A549 (cell line): ENCODE measurements at regions not wholly inside any gene's neighbourhood (a gene's known extent, or its start where the extent isn't known, plus 50 kb on each side); places are given as distances from the start of the nearest gene placed in this dataset.

Source experiments
- ATAC-seq, 2 experiments: fragments of 200-7000 bp in 1 of 2; fragments of >200 bp in 1 of 2; cut with Nextera tagmentation in 1 of 2; cut with Tn5 transposase in 1 of 2; 3 replicates each; pipeline versions ENCODE4 v1.8.0 to v1.9.1; 2018 to 2020; ENCODE audit warnings: mild to moderate bottlenecking in 1 of 2, moderate library complexity in 1 of 2
- CTCF ChIA-PET: fragments of 300-600 bp; sonication (Branson Sonifier 250); formaldehyde crosslinking; extraction: SDS; loops from one replicate; lab custom pipeline; 2021; ENCODE audit warnings: antibody characterized with exemption, inconsistent platforms; lab: Yijun Ruan, JAX
- POLR2A ChIA-PET: fragments of 350-600 bp; formaldehyde crosslinking; extraction: SDS; loops from one replicate; lab custom pipeline; 2021; ENCODE audit warnings: antibody characterized with exemption, inconsistent platforms; lab: Yijun Ruan, JAX
- DNase-seq, 2 experiments: peaks; one replicate each; pipeline versions ENCODE4 v3.0.0 to v3.0.0-alpha.2; 2011 to 2016; ENCODE audit warnings: low read depth in 1 of 2, low spot score in 1 of 2
- FAIRE-seq: peaks from 2 replicates; lab custom pipeline; 2011; peaks lifted over from hg19 to GRCh38; lab: Jason Lieb, UNC
- H3K27ac ChIP-seq, 2 experiments: fragments of >200 bp; sonication (Bioruptor Twin); formaldehyde crosslinking; 3 replicates each; pipeline ENCODE4 v1.5.1; 2016 to 2017
- H3K4me1 ChIP-seq: fragments of >200 bp; sonication (Bioruptor Twin); formaldehyde crosslinking; 3 replicates; pipeline ENCODE4 v1.6.1; 2016
- H3K4me2 ChIP-seq: fragments of >200 bp; sonication (Bioruptor Twin); formaldehyde crosslinking; 3 replicates; pipeline ENCODE4 v1.6.1; 2016
- H3K4me3 ChIP-seq: fragments of >200 bp; sonication (Bioruptor Twin); formaldehyde crosslinking; 3 replicates; pipeline ENCODE4 v1.5.1; 2016
- H3K9me3 ChIP-seq: fragments of >200 bp; sonication (Bioruptor Twin); formaldehyde crosslinking; 3 replicates; pipeline ENCODE4 v1.6.1; 2016
- BHLHE40 ChIP-seq: IDR thresholded peaks from 2 replicates; pipeline ENCODE4 v1.6.1; 2012; ENCODE audit warnings: low read depth, low read length, inconsistent platforms
- CBX2 ChIP-seq: fragments of 200-600 bp; sonication (generic); IDR thresholded peaks from 2 replicates; pipeline ENCODE4 v1.6.1; 2016; ENCODE audit warnings: low read depth, mild to moderate bottlenecking, borderline replicate concordance
- CHD2 ChIP-seq: fragments of 150-350 bp; IDR thresholded peaks from 2 replicates; pipeline ENCODE4 v1.6.1; 2014; ENCODE audit warnings: low read length; ENCODE audit not compliant: partially characterized antibody
- CHD4 ChIP-seq: fragments of 200-600 bp; sonication (generic); IDR thresholded peaks from 2 replicates; pipeline ENCODE4 v1.6.1; 2016; ENCODE audit warnings: antibody characterized with exemption, mild to moderate bottlenecking, borderline replicate concordance
- CTCF ChIP-seq: fragments of >200 bp; sonication (Bioruptor Twin); formaldehyde crosslinking; IDR thresholded peaks from 3 replicates; pipeline ENCODE4 v1.5.1; 2016
- EHMT2 ChIP-seq: fragments of 200-600 bp; sonication (generic); IDR thresholded peaks from 2 replicates; pipeline ENCODE4 v1.6.1; 2016; ENCODE audit warnings: antibody characterized with exemption, low read depth, mild to moderate bottlenecking, moderate library complexity
- FOSB ChIP-seq: fragments of 250-450 bp; sonication (Bioruptor Pico); IDR thresholded peaks from 2 replicates; pipeline ENCODE4 v1.5.0; 2020; ENCODE audit warnings: mild to moderate bottlenecking, moderate library complexity
- HDAC2 ChIP-seq: fragments of 200-600 bp; sonication (generic); IDR thresholded peaks from 2 replicates; pipeline ENCODE4 v1.6.1; 2016
- HOXB5 ChIP-seq: fragments of 250-450 bp; sonication (Bioruptor Pico); IDR thresholded peaks from 2 replicates; pipeline ENCODE4 v1.5.0; 2020; ENCODE audit warnings: mild to moderate bottlenecking, moderate library complexity
- JUNB ChIP-seq: fragments of >200 bp; sonication (Bioruptor Twin); formaldehyde crosslinking; IDR thresholded peaks from 2 replicates; pipeline ENCODE4 v1.6.1; 2016
- MAFK ChIP-seq: fragments of 450-650 bp; IDR thresholded peaks from 2 replicates; pipeline ENCODE4 v1.6.1; 2014; ENCODE audit not compliant: partially characterized antibody
- MAZ ChIP-seq: fragments of 150-350 bp; IDR thresholded peaks from 2 replicates; pipeline ENCODE4 v1.6.1; 2014; ENCODE audit warnings: antibody characterized with exemption, low read depth, low read length, borderline replicate concordance
- MYC ChIP-seq: IDR thresholded peaks from 2 replicates; pipeline ENCODE4 v1.6.1; 2012; ENCODE audit warnings: mild to moderate bottlenecking, inconsistent platforms, low read length, improper control_type of control experiment, borderline replicate concordance
- NPAS2 ChIP-seq: fragments of 250-450 bp; sonication (Bioruptor Pico); IDR thresholded peaks from 2 replicates; pipeline ENCODE4 v1.8.0; 2022; ENCODE audit warnings: mild to moderate bottlenecking, moderate library complexity, borderline replicate concordance
- POLR2AphosphoS2 ChIP-seq: conservative IDR thresholded peaks from 2 replicates; pipeline ENCODE4 v1.6.1; 2012; ENCODE audit warnings: low read length, improper control_type of control experiment, inconsistent platforms
- RARB ChIP-seq: fragments of 250-450 bp; sonication (Bioruptor Pico); IDR thresholded peaks from 2 replicates; pipeline ENCODE4 v1.8.0; 2021; ENCODE audit warnings: mild to moderate bottlenecking, moderate library complexity
- RCOR1 ChIP-seq: fragments of 150-350 bp; IDR thresholded peaks from 2 replicates; pipeline ENCODE4 v1.6.1; 2014; ENCODE audit warnings: antibody characterized with exemption, low read length, low read depth
- RNF2 ChIP-seq: fragments of 200-600 bp; sonication (generic); IDR thresholded peaks from 2 replicates; pipeline ENCODE4 v1.6.1; 2016; ENCODE audit warnings: low read depth, mild to moderate bottlenecking, antibody characterized with exemption, moderate library complexity, borderline replicate concordance
- SREBF2 ChIP-seq: fragments of 450-650 bp; IDR thresholded peaks from 2 replicates; pipeline ENCODE4 v1.6.1; 2014; ENCODE audit warnings: mild to moderate bottlenecking, moderate library complexity
- TP53 ChIP-seq: fragments of 250-450 bp; sonication (Bioruptor Pico); IDR thresholded peaks from 2 replicates; pipeline ENCODE4 v1.5.0; 2021; ENCODE audit warnings: mild to moderate bottlenecking, moderate library complexity
- WGBS: methylation state at CpG from one replicate; pipeline ENCODE4 v1.1.6; 2017; ENCODE audit errors: missing lambda C conversion rate; 5-methylcytosine and 5-hydroxymethylcytosine counted together
- TF ChIP-seq, protein P1 (sequence below): fragments of 450-650 bp; IDR thresholded peaks from 2 replicates; pipeline ENCODE4 v1.6.1; 2014; ENCODE audit warnings: antibody characterized with exemption
- TF ChIP-seq, protein P2 (sequence below): IDR thresholded peaks from 2 replicates; pipeline ENCODE4 v1.6.1; 2012
- TF ChIP-seq, protein P3 (sequence below): fragments of 150-350 bp; IDR thresholded peaks from 2 replicates; pipeline ENCODE4 v1.6.1; 2014; ENCODE audit warnings: low read depth, mild to moderate bottlenecking, low read length
- TF ChIP-seq, protein P4 (sequence below): fragments of 250-450 bp; sonication (Bioruptor Pico); IDR thresholded peaks from 2 replicates; pipeline ENCODE4 v1.5.0; 2020; ENCODE audit warnings: low read depth, mild to moderate bottlenecking, moderate library complexity

GRCh38 chr1:82788660-82789059 is 987.9 kb downstream of the ADGRL2 start:
- 5% methylated on average over 1 of the region's 1 CpG for WGBS
- ATAC-seq: no peak
- CTCF ChIA-PET: no interaction called here

GRCh38 chr1:82788038-82788437 is 987.3 kb downstream of the ADGRL2 start:
- no peak for TF ChIP-seq HDAC2
- TF ChIP-seq, protein P1, sequence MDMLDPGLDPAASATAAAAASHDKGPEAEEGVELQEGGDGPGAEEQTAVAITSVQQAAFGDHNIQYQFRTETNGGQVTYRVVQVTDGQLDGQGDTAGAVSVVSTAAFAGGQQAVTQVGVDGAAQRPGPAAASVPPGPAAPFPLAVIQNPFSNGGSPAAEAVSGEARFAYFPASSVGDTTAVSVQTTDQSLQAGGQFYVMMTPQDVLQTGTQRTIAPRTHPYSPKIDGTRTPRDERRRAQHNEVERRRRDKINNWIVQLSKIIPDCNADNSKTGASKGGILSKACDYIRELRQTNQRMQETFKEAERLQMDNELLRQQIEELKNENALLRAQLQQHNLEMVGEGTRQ: no peak
- TF ChIP-seq FOSB (CRISPR knock-in tag): no peak
- no peak for TF ChIP-seq RNF2
- no peak for TF ChIP-seq EHMT2
- TF ChIP-seq CHD4: no peak
- TF ChIP-seq, protein P2, sequence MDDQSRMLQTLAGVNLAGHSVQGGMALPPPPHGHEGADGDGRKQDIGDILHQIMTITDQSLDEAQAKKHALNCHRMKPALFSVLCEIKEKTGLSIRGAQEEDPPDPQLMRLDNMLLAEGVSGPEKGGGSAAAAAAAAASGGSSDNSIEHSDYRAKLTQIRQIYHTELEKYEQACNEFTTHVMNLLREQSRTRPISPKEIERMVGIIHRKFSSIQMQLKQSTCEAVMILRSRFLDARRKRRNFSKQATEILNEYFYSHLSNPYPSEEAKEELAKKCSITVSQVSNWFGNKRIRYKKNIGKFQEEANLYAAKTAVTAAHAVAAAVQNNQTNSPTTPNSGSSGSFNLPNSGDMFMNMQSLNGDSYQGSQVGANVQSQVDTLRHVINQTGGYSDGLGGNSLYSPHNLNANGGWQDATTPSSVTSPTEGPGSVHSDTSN: no peak
- no peak for TF ChIP-seq RCOR1
- no peak overlapping the region for H3K4me3 ChIP-seq
- ChIA-PET POLR2A (no interaction called here), CTCF (no interaction called here)
- no peak for FAIRE-seq
- no peak overlapping the region for H3K4me2 ChIP-seq
- no peaks in the 10 kb centered on the region for H3K9me3 ChIP-seq
- WGBS: 39% methylated on average over 2 of the region's 2 CpGs
- ATAC-seq: no peak
- no peak for DNase-seq
- H3K27ac ChIP-seq: no peak overlapping the region
- no peaks in the 10 kb centered on the region for H3K4me1 ChIP-seq

More at GRCh38 chr1:82788660-82789059, 987.9 kb downstream of the ADGRL2 start:
- Histone ChIP-seq H3K9me3 (no peaks in the 10 kb centered on the region), H3K4me1 (no peaks in the 10 kb centered on the region), H3K4me3 (no peak overlapping the region), H3K4me2 (no peak overlapping the region), H3K27ac (no peak overlapping the region)
- POLR2A ChIA-PET: no interaction called here
- FAIRE-seq: no peak
- DNase-seq: no peak
- TF ChIP-seq HDAC2 (no peak), MAZ (no peak), HOXB5 (CRISPR knock-in tag) (no peak), SREBF2 (no peak), NPAS2 (CRISPR knock-in tag) (no peak), TP53 (CRISPR knock-in tag) (no peak), CTCF (no peak), RARB (CRISPR knock-in tag) (no peak), MAFK (no peak), BHLHE40 (no peak), JUNB (no peak), CBX2 (no peak), MYC (no peak), POLR2AphosphoS2 (no peak), EHMT2 (no peak), CHD2 (no peak)
- TF ChIP-seq, protein P3, sequence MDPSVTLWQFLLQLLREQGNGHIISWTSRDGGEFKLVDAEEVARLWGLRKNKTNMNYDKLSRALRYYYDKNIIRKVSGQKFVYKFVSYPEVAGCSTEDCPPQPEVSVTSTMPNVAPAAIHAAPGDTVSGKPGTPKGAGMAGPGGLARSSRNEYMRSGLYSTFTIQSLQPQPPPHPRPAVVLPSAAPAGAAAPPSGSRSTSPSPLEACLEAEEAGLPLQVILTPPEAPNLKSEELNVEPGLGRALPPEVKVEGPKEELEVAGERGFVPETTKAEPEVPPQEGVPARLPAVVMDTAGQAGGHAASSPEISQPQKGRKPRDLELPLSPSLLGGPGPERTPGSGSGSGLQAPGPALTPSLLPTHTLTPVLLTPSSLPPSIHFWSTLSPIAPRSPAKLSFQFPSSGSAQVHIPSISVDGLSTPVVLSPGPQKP: no peak
- TF ChIP-seq, protein P4, sequence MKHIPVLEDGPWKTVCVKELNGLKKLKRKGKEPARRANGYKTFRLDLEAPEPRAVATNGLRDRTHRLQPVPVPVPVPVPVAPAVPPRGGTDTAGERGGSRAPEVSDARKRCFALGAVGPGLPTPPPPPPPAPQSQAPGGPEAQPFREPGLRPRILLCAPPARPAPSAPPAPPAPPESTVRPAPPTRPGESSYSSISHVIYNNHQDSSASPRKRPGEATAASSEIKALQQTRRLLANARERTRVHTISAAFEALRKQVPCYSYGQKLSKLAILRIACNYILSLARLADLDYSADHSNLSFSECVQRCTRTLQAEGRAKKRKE (CRISPR knock-in tag): no peak
- TF ChIP-seq, protein P2: no peak
